T-helper 1 cell treated with Interleukin-12 subunit alpha and Interleukin-12 subunit beta and Interleukin-4 antibody, amounts not matched to agents 30 ng/mL and 1 ng/mL, for 36 hours (primary cell): ENCODE measurements at regions not wholly inside any gene's neighbourhood (a gene's known extent, or its start where the extent isn't known, plus 50 kb on each side); places are given as distances from the start of the nearest gene placed in this dataset.

ENCODE experiments used
- intact Hi-C: fragments of 100-400 bp; cut with micrococcal nuclease; formaldehyde crosslinking; loops from one replicate; pipeline ENCODE4 v1.15.1; 2024

GRCh38 chr6:108751851-108752732 is 96.1 kb upstream of the ARMC2 start:
- intact Hi-C loops = no loop called here

GRCh38 chr6:108752733-108753590 is 95.3 kb upstream of the ARMC2 start:
- intact Hi-C loops = no loop called here

GRCh38 chr6:108755257-108756240 is 92.7 kb upstream of the ARMC2 start:
- intact Hi-C loops = no loop called here

GRCh38 chr6:108757357-108757756 is 90.9 kb upstream of the ARMC2 start:
- intact Hi-C loops = no loop called here

GRCh38 chr6:108758884-108759283 is 89.3 kb upstream of the ARMC2 start:
- intact Hi-C loops = no loop called here

- intact Hi-C loops = no loop called here
Observed at GRCh38 chr6:108760126-108761050, 87.8 kb upstream of the ARMC2 start.

GRCh38 chr6:108762394-108762793 is 85.8 kb upstream of the ARMC2 start:
- intact Hi-C loops = no loop called here

GRCh38 chr6:108763931-108764579 is 84.2 kb upstream of the ARMC2 start:
- intact Hi-C loops = no loop called here

- intact Hi-C loops = no loop called here
Observed at GRCh38 chr6:108764580-108764950, 83.7 kb upstream of the ARMC2 start.

- intact Hi-C loops = no loop called here
Observed at GRCh38 chr6:108765495-108765894, 82.7 kb upstream of the ARMC2 start.

- intact Hi-C loops = no loop called here
Observed at GRCh38 chr6:108766419-108766818, 81.8 kb upstream of the ARMC2 start.

GRCh38 chr6:108766886-108767285 is 81.3 kb upstream of the ARMC2 start:
- intact Hi-C loops = no loop called here

- intact Hi-C loops = no loop called here
Observed at GRCh38 chr6:108767418-108768165, 80.6 kb upstream of the ARMC2 start.

GRCh38 chr6:108768166-108768555 is 80.1 kb upstream of the ARMC2 start:
- intact Hi-C loops = no loop called here

- intact Hi-C loops = no loop called here
Observed at GRCh38 chr6:108768792-108769524, 79.3 kb upstream of the ARMC2 start.

- intact Hi-C loops = no loop called here
Observed at GRCh38 chr6:108771421-108771820, 76.8 kb upstream of the ARMC2 start.

- intact Hi-C loops = no loop called here
Observed at GRCh38 chr6:108774555-108774954, 73.7 kb upstream of the ARMC2 start.

GRCh38 chr6:108777536-108777935 is 70.7 kb upstream of the ARMC2 start:
- intact Hi-C loops = no loop called here
